ENCODE measurements at regions not wholly inside any gene's neighbourhood (a gene's known extent, or its start where the extent isn't known, plus 50 kb on each side); places are given as distances from the start of the nearest gene placed in this dataset.
A peak's percentile ranks its signal among the peaks of the same experiment; 100 is the strongest.

GRCh38 chr6:18973251-18973650 lies 586.1 kb downstream of the RNF144B start:
- DNase-seq, result no peak

- no peak for DNase-seq
Observed at GRCh38 chr6:18976091-18976490, 588.9 kb downstream of the RNF144B start.

DNA sequence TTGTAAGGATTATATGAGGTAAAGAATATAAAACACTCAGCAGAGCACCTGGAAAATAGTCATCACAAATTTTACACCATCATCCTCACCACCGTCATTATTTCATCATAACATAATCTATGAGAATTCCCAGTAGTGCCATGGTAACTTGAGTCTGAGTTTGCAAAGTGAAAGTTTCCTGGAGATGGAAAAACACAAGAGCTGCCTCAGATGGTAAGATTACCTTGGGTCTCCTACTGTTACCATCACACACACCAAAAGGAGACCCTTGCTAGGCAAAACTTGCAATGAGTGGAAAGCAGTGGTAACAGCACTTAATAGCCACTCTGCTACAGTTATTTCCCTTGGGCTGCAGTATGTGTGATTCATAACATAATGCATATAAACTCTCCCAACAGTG lies 589.8 kb downstream of the RNF144B start:
- DNase-seq, result no peak

DNA sequence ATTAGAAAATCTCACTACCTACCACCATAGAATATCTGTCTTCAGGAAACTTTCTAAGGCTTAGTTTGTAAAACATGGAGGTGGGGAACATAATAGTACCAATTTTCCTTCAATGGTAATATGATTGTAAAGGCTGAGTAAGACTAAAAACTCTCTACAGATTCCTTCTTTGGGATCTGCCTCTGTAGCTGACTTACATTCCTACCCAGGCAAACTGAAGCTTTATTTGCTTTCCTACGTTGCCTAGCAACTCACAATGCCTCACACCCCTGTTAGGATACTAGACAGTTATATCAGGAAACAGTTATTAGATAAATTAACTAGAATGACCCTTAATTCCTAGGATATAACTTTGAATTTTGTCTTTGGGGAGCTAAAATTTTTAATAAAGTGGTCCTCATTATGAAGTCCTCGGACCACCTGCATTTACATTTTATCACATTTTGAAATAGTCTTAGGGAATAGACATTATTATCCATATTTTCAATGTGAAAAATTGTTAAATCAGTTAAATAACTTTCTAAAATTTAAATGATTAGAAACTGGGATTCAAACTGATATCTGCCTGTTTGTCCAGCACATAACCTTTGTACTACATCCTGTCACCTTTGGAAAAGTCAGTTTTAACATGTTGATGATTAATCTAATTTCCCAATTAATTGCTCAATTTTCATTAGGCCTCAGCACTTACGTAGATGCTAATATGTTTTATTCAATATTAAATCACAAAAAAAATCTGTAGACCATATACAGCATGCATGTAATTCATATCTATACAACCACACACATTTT lies 591.4 kb downstream of the RNF144B start:
- DNase-seq, result no peak

GRCh38 chr6:18985061-18985460 lies 597.9 kb downstream of the RNF144B start:
- DNase-seq, result no peak

- DNase-seq, result no peak
Observed at GRCh38 chr6:18985996-18986395, 598.8 kb downstream of the RNF144B start.

DNA sequence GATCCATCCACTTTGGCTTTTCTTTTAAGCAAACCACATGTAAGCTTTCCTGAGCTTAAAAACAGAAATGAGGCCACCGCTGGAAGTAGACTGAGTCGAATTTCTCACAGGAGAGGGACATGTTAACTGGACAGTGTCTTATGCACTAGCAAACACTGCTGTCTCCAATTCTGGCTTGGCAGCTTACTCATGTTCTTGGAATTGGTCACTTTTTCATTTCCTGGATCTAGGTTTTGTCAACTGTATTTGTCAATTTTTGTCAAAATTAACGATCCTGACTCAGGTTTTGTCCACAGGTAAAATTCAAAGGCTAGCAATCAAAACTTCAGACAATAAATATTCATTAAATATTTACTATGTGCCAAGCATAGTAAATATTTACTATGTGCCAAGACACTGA lies 601.5 kb downstream of the RNF144B start:
- DNase-seq, result no peak

DNA sequence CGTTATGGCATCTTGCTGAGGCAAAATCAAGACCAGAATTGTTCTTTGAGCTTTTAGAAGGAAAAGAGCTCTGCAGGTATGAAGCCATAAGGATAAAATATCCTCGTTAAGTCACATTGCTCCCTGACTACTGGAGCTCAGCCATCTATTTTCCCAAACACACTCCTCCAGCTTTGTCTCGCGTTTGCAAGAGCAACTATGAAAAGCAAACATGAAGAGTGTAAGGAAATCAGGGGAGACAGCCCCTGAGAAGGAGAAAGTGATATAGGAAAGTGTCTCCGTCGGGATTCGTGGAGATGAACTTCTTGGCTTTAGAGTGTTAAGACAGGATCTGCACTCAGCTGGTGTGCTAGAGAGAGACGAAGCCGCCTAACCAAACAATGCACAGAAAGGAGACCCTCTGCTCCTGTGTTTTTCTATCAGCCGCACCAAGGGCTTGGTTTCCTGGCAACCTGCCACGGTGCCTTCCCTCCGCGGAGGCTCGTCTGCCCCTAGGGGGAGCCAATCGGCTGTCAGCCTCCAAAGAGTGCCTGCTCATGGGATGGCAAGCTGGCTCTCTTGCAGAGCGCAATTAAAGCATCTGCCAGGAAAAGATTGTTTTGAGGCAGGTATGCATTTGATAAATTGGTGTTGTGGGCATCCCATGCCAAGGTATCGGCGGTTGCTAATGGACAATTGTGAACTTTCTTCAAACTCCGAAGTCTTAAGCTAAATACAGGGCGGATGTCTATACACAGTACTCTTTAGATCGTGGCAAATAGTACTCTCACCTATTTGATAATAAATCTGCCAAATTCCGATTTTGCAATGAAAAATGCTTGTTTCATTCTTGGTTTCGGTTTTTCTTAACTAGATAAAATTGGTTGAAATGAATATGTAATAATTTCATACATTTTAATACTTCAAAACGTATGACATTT lies 603.2 kb downstream of the RNF144B start:
- DNase-seq, result peak; percentile 37

DNA sequence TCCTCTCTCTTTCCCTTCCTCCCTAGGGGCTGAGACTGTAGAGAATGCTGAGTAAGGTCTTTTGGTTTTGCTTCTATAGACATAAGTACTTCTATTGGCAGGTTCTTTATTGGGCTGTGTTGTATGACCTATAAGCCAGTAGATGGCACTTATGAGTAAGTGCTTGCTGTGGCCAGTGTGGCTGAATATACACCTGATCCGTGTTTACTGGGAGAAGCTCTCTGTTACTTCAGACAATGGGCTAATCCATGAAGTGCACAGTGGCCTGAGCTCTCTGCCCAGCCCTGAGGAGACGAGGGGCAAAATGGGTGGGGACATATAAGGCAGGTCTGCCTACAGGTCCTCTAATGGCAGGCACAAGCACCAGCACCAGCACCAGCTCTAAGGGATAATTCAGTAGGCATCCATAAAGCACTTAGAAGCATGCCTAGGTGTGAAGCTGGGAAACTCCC lies 610.3 kb downstream of the RNF144B start:
- DNase-seq, result peak; percentile 23

GRCh38 chr6:19002976-19003560 lies 615.9 kb downstream of the RNF144B start:
- DNase-seq, result no peak

- no peak for DNase-seq
Observed at GRCh38 chr6:19004176-19004575, 617.0 kb downstream of the RNF144B start.

- DNase-seq, result no peak
Observed at GRCh38 chr6:19009769-19010168, 622.6 kb downstream of the RNF144B start.

GRCh38 chr6:19013026-19013705 lies 626.0 kb downstream of the RNF144B start:
- DNase-seq, result no peak

GRCh38 chr6:19024737-19025136 lies 637.6 kb downstream of the RNF144B start:
- DNase-seq, result no peak

DNA sequence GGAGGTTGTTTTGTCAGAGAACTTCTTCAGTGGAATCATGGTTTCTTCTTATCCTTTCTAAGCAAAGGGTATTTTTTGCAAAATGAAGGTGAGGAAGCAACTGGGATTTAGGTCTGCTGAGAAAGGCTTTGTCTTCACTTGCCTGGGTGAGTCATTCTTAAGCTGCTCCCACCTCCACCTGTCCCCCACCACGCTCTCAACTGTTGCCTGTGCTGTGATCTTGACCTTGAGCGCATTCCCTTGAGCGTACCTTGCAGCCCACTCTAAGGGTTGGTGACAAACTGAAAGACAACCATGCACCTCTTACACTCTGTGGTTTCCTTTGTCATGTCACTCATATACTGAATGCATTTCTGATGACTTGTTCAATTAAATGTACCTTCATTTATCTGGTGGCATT lies 641.1 kb downstream of the RNF144B start:
- DNase-seq, result no peak

DNA sequence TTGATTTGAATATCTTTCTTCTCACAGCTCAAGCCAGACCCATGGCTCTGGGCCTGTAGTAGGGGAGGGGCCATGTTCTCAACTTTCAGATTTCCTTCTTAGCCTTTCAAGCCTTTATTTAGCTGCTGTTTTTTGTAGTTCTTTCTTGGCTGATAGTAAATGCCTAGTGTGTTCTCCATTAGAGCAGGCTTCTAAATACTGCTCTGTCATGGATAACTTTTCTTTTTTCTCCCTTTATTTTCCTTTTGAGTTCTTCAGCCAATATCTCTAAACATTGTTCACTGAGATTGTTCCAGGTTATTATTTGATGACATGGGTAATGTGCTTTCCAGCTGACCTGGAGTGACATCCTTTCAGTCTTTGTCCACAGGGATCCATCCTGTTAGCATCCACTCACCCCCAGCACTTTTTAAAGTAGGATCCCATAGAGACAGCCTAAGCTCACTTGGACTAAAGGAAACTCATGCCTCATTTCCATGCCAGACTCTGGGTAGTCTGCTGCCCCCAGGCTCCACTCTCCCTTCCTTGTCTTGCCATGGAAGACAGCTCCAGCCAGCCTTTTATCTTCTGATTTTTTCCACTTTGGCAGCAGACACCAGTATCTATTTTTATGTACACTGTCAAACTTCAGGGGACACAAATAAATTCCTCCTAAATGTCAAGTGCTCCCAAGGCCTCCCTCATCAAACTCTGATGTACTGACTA lies 645.6 kb downstream of the RNF144B start:
- DNase-seq, result no peak

DNA sequence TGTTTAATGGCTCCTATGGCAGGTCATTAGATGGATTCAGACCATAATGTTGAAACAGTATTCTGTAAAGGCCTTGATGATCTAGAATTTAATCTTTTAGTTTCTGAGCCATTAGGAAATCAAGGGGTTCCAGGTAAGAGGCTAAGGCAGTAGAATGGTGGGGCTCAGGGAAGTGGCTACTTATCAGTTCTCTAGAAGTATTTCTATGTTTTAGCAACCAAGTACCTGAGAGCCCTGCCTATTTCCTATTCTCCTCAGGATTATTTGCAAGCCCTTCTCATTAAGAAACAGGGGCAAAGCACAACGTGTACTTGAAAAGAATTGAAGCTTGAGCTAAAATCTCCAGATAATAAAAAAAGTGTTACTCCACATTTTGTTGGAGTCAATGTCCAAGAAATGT lies 646.5 kb downstream of the RNF144B start:
- no peak for DNase-seq

DNA sequence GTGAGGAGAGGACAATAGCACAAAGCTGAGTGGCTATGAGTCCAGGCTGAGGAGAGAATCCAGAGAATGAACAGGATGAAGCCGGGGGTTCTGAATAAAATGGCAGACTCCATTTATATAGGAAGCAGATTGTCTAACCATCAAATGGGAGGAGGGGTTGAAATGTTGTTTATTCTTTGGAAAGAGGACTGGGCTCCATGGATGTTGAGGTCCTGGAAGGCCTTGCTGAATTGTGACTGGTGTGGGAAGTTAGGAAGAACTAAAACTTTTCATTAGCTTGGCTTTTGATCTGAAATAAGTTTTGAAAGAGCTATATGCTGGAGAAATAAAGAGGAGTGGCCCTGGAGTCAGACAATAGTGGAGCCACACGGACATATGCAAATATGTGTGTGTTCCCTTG lies 647.8 kb downstream of the RNF144B start:
- no peak for DNase-seq

DNA sequence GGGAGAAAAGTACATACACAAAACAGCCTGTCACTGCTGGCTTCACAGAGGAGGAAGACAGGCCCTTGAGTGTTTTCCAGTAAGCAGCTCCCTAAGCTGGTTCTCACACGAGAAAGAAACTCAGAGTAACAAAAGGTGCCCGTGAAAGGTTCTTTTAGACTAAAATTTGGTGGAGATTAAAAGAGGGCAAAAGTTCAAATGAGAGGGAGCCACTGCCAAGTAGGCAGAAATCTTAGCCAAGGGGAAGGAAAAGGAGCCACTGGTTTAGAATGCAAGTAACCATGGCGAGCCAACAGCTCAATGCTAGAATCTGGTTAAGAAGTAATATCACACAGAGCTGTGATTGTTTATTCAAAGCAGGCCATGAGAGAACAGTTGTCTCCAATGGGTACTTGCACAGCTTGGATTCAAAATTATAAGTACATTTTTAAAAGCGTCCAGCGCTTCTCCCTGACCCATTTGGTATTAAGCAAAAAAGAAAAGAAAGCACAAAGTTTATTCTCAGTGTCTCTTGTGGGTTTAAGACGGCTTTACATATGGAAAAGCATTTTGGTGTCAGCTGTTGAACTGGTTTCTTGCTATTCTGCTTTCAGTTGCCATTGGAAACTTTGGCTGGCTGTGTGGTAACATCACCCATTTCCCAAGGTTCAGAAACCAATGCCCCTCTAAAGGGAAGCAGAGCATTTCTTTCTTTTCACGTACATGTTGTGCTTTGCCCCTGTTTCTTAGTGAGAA lies 648.5 kb downstream of the RNF144B start:
- no peak for DNase-seq

GRCh38 chr6:19036196-19036555 lies 649.0 kb downstream of the RNF144B start:
- DNase-seq, result no peak

GRCh38 chr6:19037607-19038006 lies 650.5 kb downstream of the RNF144B start:
- no peak for DNase-seq

GRCh38 chr6:19039287-19039686 lies 652.1 kb downstream of the RNF144B start:
- no peak for DNase-seq

Measured in dermis blood vessel endothelial cell (primary cell).